ENCODE measurements at regions not wholly inside any gene's neighbourhood (a gene's known extent, or its start where the extent isn't known, plus 50 kb on each side); places are given as distances from the start of the nearest gene placed in this dataset.

GRCh38 chr3:160134964-160135363, 90.3 kb upstream of the C3orf80 start:
- DNase-seq (ENCODE audit: low read depth), result peak; percentile 23
- in situ Hi-C loops (cut with HindIII; ENCODE audit: low sequenced_read_pairs), result no loop called here
- no peak overlapping the region for H3K4me3 ChIP-seq (ENCODE audit: low read depth, low read length)
- no peak for TF ChIP-seq CTCF (IDR thresholded peaks at IDR 0.05; ENCODE audit: low read depth, low read length, missing control alignments)

- in situ Hi-C loops (cut with HindIII; ENCODE audit: low sequenced_read_pairs), result no loop called here
- no peak overlapping the region for H3K4me3 ChIP-seq (ENCODE audit: low read depth, low read length)
- no peak for TF ChIP-seq CTCF (IDR thresholded peaks at IDR 0.05; ENCODE audit: low read depth, low read length, missing control alignments)
- DNase-seq (ENCODE audit: low read depth), result no peak
These were observed 89.4 kb upstream of the C3orf80 start for GRCh38 chr3:160135851-160136250.

- DNase-seq (ENCODE audit: low read depth), result no peak
- no peak for TF ChIP-seq CTCF (IDR thresholded peaks at IDR 0.05; ENCODE audit: low read depth, low read length, missing control alignments)
- in situ Hi-C loops (cut with HindIII; ENCODE audit: low sequenced_read_pairs), result no loop called here
- H3K4me3 ChIP-seq (ENCODE audit: low read depth, low read length), result no peak overlapping the region
These were observed 88.8 kb upstream of the C3orf80 start for GRCh38 chr3:160136421-160136820.

GRCh38 chr3:160139291-160139690, 85.9 kb upstream of the C3orf80 start:
- no peak overlapping the region for H3K4me3 ChIP-seq (ENCODE audit: low read depth, low read length)
- TF ChIP-seq CTCF (IDR thresholded peaks at IDR 0.05; ENCODE audit: low read depth, low read length, missing control alignments), result no peak
- in situ Hi-C loops (cut with HindIII; ENCODE audit: low sequenced_read_pairs), result no loop called here

GRCh38 chr3:160140756-160141155, 84.5 kb upstream of the C3orf80 start:
- no peak overlapping the region for H3K4me3 ChIP-seq (ENCODE audit: low read depth, low read length)
- TF ChIP-seq CTCF (IDR thresholded peaks at IDR 0.05; ENCODE audit: low read depth, low read length, missing control alignments), result no peak
- in situ Hi-C loops (cut with HindIII; ENCODE audit: low sequenced_read_pairs), result no loop called here
- DNase-seq (ENCODE audit: low read depth), result no peak

More at GRCh38 chr3:160139291-160139690, 85.9 kb upstream of the C3orf80 start:
- DNase-seq (ENCODE audit: low read depth), result no peak

GRCh38 chr3:160141485-160142185, 83.6 kb upstream of the C3orf80 start:
- in situ Hi-C loops (cut with HindIII; ENCODE audit: low sequenced_read_pairs), result no loop called here
- TF ChIP-seq CTCF (IDR thresholded peaks at IDR 0.05; ENCODE audit: low read depth, low read length, missing control alignments), result no peak
- DNase-seq (ENCODE audit: low read depth), result no peak
- H3K4me3 ChIP-seq (ENCODE audit: low read depth, low read length), result no peak overlapping the region
